DOHH2 (cell line): ENCODE measurements at regions not wholly inside any gene's neighbourhood (a gene's known extent, or its start where the extent isn't known, plus 50 kb on each side); places are given as distances from the start of the nearest gene placed in this dataset.

Experiments used
- H3F3A ChIP-seq: fragments of 200-600 bp; sonication (generic), shearing (Covaris generic); 2 replicates; pipeline ENCODE4 v1.6.0; 2016; ENCODE audit warnings: antibody characterized with exemption, mild to moderate bottlenecking; ENCODE audit not compliant: control insufficient read depth, insufficient read depth
- H3K27ac ChIP-seq: fragments of 200-600 bp; sonication (generic); 2 replicates; pipeline ENCODE4 v1.5.1; 2014; ENCODE audit warnings: low read depth, mild to moderate bottlenecking, low read length, moderate library complexity
- H3K27me3 ChIP-seq: fragments of 200-600 bp; sonication (generic); 2 replicates; pipeline ENCODE4 v1.6.1; 2014; ENCODE audit warnings: mild to moderate bottlenecking, low read length, mixed read lengths; ENCODE audit not compliant: control insufficient read depth
- H3K36me3 ChIP-seq: fragments of 200-600 bp; sonication (generic); 2 replicates; pipeline ENCODE4 v1.6.1; 2014; ENCODE audit warnings: mild to moderate bottlenecking, low read length, moderate library complexity, mixed read lengths; ENCODE audit not compliant: control insufficient read depth
- H3K4me1 ChIP-seq: fragments of 200-600 bp; sonication (generic); 2 replicates; pipeline ENCODE4 v1.6.1; 2014; ENCODE audit warnings: mild to moderate bottlenecking, low read length, mixed read lengths; ENCODE audit not compliant: control insufficient read depth
- H3K4me2 ChIP-seq: fragments of 200-600 bp; sonication (generic); 2 replicates; pipeline ENCODE4 v1.6.0; 2014; ENCODE audit warnings: mild to moderate bottlenecking, low read length, moderate library complexity
- H3K4me3 ChIP-seq: fragments of 200-600 bp; sonication (generic); 2 replicates; pipeline ENCODE4 v1.5.1; 2014; ENCODE audit warnings: mild to moderate bottlenecking, low read length, mixed read lengths
- H3K79me2 ChIP-seq: fragments of 200-600 bp; sonication (generic); 2 replicates; pipeline ENCODE4 v1.6.1; 2014; ENCODE audit warnings: mild to moderate bottlenecking, low read length, mixed read lengths; ENCODE audit not compliant: control insufficient read depth
- H3K9me2 ChIP-seq: fragments of 200-600 bp; sonication (generic); replicated peaks from 2 replicates; pipeline ENCODE4 v1.6.1; 2014; ENCODE audit warnings: mild to moderate bottlenecking, low read length, mixed read lengths; ENCODE audit not compliant: control insufficient read depth
- H3K9me3 ChIP-seq: fragments of 200-600 bp; sonication (generic); 2 replicates; pipeline ENCODE4 v1.6.1; 2014; ENCODE audit warnings: antibody characterized with exemption, low read length, mixed read lengths; ENCODE audit not compliant: control insufficient read depth, insufficient read depth
- H4K20me1 ChIP-seq: fragments of 200-600 bp; sonication (generic); 2 replicates; pipeline ENCODE4 v1.6.0; 2014; ENCODE audit warnings: low read depth, mild to moderate bottlenecking, antibody characterized with exemption, low read length, moderate library complexity; ENCODE audit not compliant: control insufficient read depth, insufficient read depth
- EZH2phosphoT487 ChIP-seq: fragments of 200-600 bp; sonication (generic); IDR thresholded peaks from 2 replicates; pipeline ENCODE4 v1.6.1; 2017; ENCODE audit warnings: borderline replicate concordance, mild to moderate bottlenecking, antibody characterized with exemption, low read length, moderate library complexity, mixed read lengths
- TF ChIP-seq, protein P1 (sequence below): fragments of 200-600 bp; sonication (generic); IDR thresholded peaks from one replicate; pipeline ENCODE4 v1.5.1; 2014; ENCODE audit warnings: antibody characterized with exemption, mild to moderate bottlenecking, low read depth, low read length; ENCODE audit not compliant: poor library complexity, severe bottlenecking

DNA sequence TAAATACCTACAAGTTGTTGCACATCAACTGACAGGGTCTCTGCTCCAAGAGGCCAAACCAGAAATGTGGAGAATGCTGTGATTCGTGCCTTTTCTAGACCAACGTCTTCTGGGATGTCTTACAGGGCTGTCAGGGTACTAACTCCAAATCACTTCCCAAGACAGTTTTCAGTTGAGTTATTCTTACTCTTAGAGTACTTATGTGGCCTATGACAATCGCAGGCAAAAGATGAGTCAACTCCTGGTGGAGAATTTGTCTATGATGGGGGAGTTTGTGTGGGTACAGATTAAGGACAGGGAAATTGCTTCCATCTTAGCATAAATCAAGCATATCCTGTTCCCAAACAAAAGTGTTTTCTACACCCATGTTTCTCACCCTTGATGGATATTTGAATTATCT lies 734.8 kb downstream of the TNS3 start:
- TF ChIP-seq, protein P1, sequence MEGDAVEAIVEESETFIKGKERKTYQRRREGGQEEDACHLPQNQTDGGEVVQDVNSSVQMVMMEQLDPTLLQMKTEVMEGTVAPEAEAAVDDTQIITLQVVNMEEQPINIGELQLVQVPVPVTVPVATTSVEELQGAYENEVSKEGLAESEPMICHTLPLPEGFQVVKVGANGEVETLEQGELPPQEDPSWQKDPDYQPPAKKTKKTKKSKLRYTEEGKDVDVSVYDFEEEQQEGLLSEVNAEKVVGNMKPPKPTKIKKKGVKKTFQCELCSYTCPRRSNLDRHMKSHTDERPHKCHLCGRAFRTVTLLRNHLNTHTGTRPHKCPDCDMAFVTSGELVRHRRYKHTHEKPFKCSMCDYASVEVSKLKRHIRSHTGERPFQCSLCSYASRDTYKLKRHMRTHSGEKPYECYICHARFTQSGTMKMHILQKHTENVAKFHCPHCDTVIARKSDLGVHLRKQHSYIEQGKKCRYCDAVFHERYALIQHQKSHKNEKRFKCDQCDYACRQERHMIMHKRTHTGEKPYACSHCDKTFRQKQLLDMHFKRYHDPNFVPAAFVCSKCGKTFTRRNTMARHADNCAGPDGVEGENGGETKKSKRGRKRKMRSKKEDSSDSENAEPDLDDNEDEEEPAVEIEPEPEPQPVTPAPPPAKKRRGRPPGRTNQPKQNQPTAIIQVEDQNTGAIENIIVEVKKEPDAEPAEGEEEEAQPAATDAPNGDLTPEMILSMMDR: no peak
- no peak for TF ChIP-seq EZH2phosphoT487
- Histone ChIP-seq H3K27me3 (no peaks in the 10 kb centered on the region), H3K9me2 (no peaks in the 10 kb centered on the region)

GRCh38 chr7:46844486-46844885 lies 737.4 kb downstream of the TNS3 start:
- H3F3A ChIP-seq: no peaks in the 10 kb centered on the region
- no peaks in the 10 kb centered on the region for H3K36me3 ChIP-seq
- no peak overlapping the region for H3K4me2 ChIP-seq
- H3K27ac ChIP-seq: no peak overlapping the region
- TF ChIP-seq EZH2phosphoT487: no peak
- TF ChIP-seq, protein P1: no peak
- no peak overlapping the region for H3K4me3 ChIP-seq
- H3K27me3 ChIP-seq: no peaks in the 10 kb centered on the region
- H3K9me2 ChIP-seq: no peaks in the 10 kb centered on the region
- H3K79me2 ChIP-seq: no peaks in the 10 kb centered on the region
- no peaks in the 10 kb centered on the region for H4K20me1 ChIP-seq
- H3K9me3 ChIP-seq: peaks cover 2% of the 10 kb centered on the region; the same call in 1 of the 2 replicates
- H3K4me1 ChIP-seq: no peaks in the 10 kb centered on the region

More for the DNA sequence above, 734.8 kb downstream of the TNS3 start:
- Histone ChIP-seq H3F3A (no peaks in the 10 kb centered on the region), H3K36me3 (no peaks in the 10 kb centered on the region), H3K4me1 (no peaks in the 10 kb centered on the region), H3K79me2 (no peaks in the 10 kb centered on the region), H3K4me3 (no peak overlapping the region), H3K4me2 (no peak overlapping the region), H3K27ac (no peak overlapping the region), H3K9me3 (peaks cover 2% of the 10 kb centered on the region; the same call in 1 of the 2 replicates), H4K20me1 (no peaks in the 10 kb centered on the region)

DNA sequence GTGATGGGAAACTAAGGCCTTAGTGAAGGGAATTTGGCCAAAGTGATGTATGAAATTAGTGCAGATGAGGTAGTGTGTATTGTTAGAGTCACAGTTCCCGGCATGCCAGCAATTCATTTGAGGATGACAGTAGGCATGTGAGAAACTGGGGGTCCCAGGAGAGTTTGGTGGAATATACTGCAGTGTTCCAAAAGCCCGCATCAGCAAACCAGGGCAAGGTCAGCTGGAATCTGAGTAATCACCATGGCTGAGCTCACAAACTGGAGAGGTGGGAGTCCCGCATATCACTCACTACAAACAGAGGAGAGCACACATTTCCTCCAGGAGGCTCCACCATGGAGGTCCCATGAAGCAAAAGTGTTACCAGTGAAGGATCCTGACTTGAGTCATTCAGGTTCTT lies 740.7 kb downstream of the TNS3 start:
- H3K27ac ChIP-seq: no peak overlapping the region
- no peaks in the 10 kb centered on the region for H3K9me2 ChIP-seq
- no peak overlapping the region for H3K4me2 ChIP-seq
- H3K4me1 ChIP-seq: no peaks in the 10 kb centered on the region
- H3K27me3 ChIP-seq: no peaks in the 10 kb centered on the region
- H3K9me3 ChIP-seq: no peaks in the 10 kb centered on the region
- no peak overlapping the region for H3K4me3 ChIP-seq
- TF ChIP-seq, protein P1: no peak
- TF ChIP-seq EZH2phosphoT487: no peak
- H3K36me3 ChIP-seq: no peaks in the 10 kb centered on the region
- H4K20me1 ChIP-seq: no peaks in the 10 kb centered on the region
- H3K79me2 ChIP-seq: no peaks in the 10 kb centered on the region
- H3F3A ChIP-seq: no peaks in the 10 kb centered on the region
